GM12864 (cell line): ENCODE measurements at regions not wholly inside any gene's neighbourhood (a gene's known extent, or its start where the extent isn't known, plus 50 kb on each side); places are given as distances from the start of the nearest gene placed in this dataset.

Source experiments
- DNase-seq: peaks from one replicate; pipeline ENCODE4 v3.0.0-alpha.2; 2011; ENCODE audit warnings: low read depth
- H3K4me3 ChIP-seq: 2 replicates; pipeline ENCODE4 v1.5.1; 2011; ENCODE audit warnings: mild to moderate bottlenecking, low read depth, low read length, control low read depth
- CTCF ChIP-seq: IDR thresholded peaks from 2 replicates; pipeline ENCODE4 v1.5.1; 2011; ENCODE audit warnings: low read depth, mild to moderate bottlenecking, moderate library complexity, low read length, control low read depth, inconsistent platforms; ENCODE audit errors: missing control alignments

- no peak for DNase-seq
- H3K4me3 ChIP-seq = no peak overlapping the region
- TF ChIP-seq CTCF = no peak
Observed at GRCh38 chr14:29494312-29494711, 433.3 kb downstream of the PRKD1 start.

- no peak for TF ChIP-seq CTCF
- H3K4me3 ChIP-seq = no peak overlapping the region
- DNase-seq = no peak
Observed at GRCh38 chr14:29503903-29504302, 423.7 kb downstream of the PRKD1 start.

GRCh38 chr14:29518335-29518734 lies 409.3 kb downstream of the PRKD1 start:
- no peak for TF ChIP-seq CTCF
- no peak overlapping the region for H3K4me3 ChIP-seq
- DNase-seq = no peak

- TF ChIP-seq CTCF = peak; percentile 20
- H3K4me3 ChIP-seq = no peak overlapping the region
- DNase-seq = no peak
Observed at GRCh38 chr14:29521526-29522137, 406.0 kb downstream of the PRKD1 start.
